ENCODE measurements at regions not wholly inside any gene's neighbourhood (a gene's known extent, or its start where the extent isn't known, plus 50 kb on each side); places are given as distances from the start of the nearest gene placed in this dataset.
"Not testable (repeated sequence)": the region's sequence is repeated elsewhere in the genome, so short reads cannot be mapped to it uniquely, and the experiment has no call there.

- DNase-seq: no peak
These were observed 778.3 kb downstream of the PRELID2 start for GRCh38 chr5:145056800-145057199.

GRCh38 chr5:145050181-145050580, 785.0 kb downstream of the PRELID2 start:
- no peak for DNase-seq

GRCh38 chr5:145044970-145045369, 790.2 kb downstream of the PRELID2 start:
- DNase-seq: no peak

GRCh38 chr5:145028626-145029025, 806.5 kb downstream of the PRELID2 start:
- no peak for DNase-seq

- no peak for DNase-seq
These were observed 807.9 kb downstream of the PRELID2 start for GRCh38 chr5:145027286-145027685.

- no peak for DNase-seq
These were observed 809.4 kb downstream of the PRELID2 start for GRCh38 chr5:145025775-145026174.

- DNase-seq: no peak
These were observed 820.0 kb downstream of the PRELID2 start for GRCh38 chr5:145015146-145015545.

GRCh38 chr5:145014109-145014508, 821.0 kb downstream of the PRELID2 start:
- DNase-seq: no peak

- DNase-seq: no peak
These were observed 824.3 kb downstream of the PRELID2 start for GRCh38 chr5:145010834-145011233.

GRCh38 chr5:145008876-145009530, 826.1 kb downstream of the PRELID2 start:
- no peak for DNase-seq

- DNase-seq: not testable (repeated sequence)
These were observed 823.7 kb downstream of the KCTD16 start for GRCh38 chr5:144994356-144994755.

- no peak for DNase-seq
These were observed 812.4 kb downstream of the KCTD16 start for GRCh38 chr5:144983101-144983500.

GRCh38 chr5:144979516-144980264, 809.0 kb downstream of the KCTD16 start:
- DNase-seq: no peak

GRCh38 chr5:144972317-144972716, 801.6 kb downstream of the KCTD16 start:
- DNase-seq: no peak

GRCh38 chr5:144971108-144971850, 800.6 kb downstream of the KCTD16 start:
- no peak for DNase-seq

- no peak for DNase-seq
These were observed 789.6 kb downstream of the KCTD16 start for GRCh38 chr5:144960296-144960695.

GRCh38 chr5:144958002-144958401, 787.3 kb downstream of the KCTD16 start:
- no peak for DNase-seq

GRCh38 chr5:144950996-144951395, 780.3 kb downstream of the KCTD16 start:
- no peak for DNase-seq

GRCh38 chr5:144947023-144947422, 776.4 kb downstream of the KCTD16 start:
- DNase-seq: no peak

- no peak for DNase-seq
These were observed 774.8 kb downstream of the KCTD16 start for GRCh38 chr5:144945503-144945902.

GRCh38 chr5:144944936-144945335, 774.3 kb downstream of the KCTD16 start:
- no peak for DNase-seq

GRCh38 chr5:144941004-144941403, 770.3 kb downstream of the KCTD16 start:
- no peak for DNase-seq

- DNase-seq: no peak
These were observed 747.7 kb downstream of the KCTD16 start for GRCh38 chr5:144918371-144918770.

- no peak for DNase-seq
These were observed 744.8 kb downstream of the KCTD16 start for GRCh38 chr5:144915452-144915851.

All from NCI-H1105 (cell line).